Duodenal mucosa (tissue), 2 donors: ENCODE measurements at regions not wholly inside any gene's neighbourhood (a gene's known extent, or its start where the extent isn't known, plus 50 kb on each side); places are given as distances from the start of the nearest gene placed in this dataset.
"Not testable (repeated sequence)": the region's sequence is repeated elsewhere in the genome, so short reads cannot be mapped to it uniquely, and the experiment has no call there.

Source experiments
- H3K27ac ChIP-seq: one replicate; pipeline ENCODE4 v1.7.0; 2013; ENCODE audit warnings: low read depth, low read length
- H3K27me3 ChIP-seq, 2 donors: one replicate each; pipeline ENCODE4 v1.7.0; 2013; ENCODE audit warnings: low read length in 2 of 2, control low read depth in 1 of 2; ENCODE audit not compliant: insufficient read depth in 2 of 2, control insufficient read depth in 1 of 2
- H3K36me3 ChIP-seq, 2 donors: one replicate each; pipeline ENCODE4 v1.7.0; 2013; ENCODE audit warnings: low read length in 2 of 2, control low read depth in 1 of 2; ENCODE audit not compliant: insufficient read depth in 2 of 2, control insufficient read depth in 1 of 2
- H3K4me1 ChIP-seq, 2 donors: one replicate each; pipeline ENCODE4 v1.7.0; 2013; ENCODE audit warnings: low read length in 2 of 2, control low read depth in 1 of 2; ENCODE audit not compliant: insufficient read depth in 2 of 2, control insufficient read depth in 1 of 2
- H3K4me3 ChIP-seq, 2 donors: one replicate each; pipeline ENCODE4 v1.7.0; 2013; ENCODE audit warnings: low read length in 2 of 2, low read depth in 1 of 2
- H3K9ac ChIP-seq, 2 donors: one replicate each; pipeline ENCODE4 v1.7.0; 2013; ENCODE audit warnings: low read length in 2 of 2, low read depth in 1 of 2
- H3K9me3 ChIP-seq, 2 donors: one replicate each; pipeline ENCODE4 v1.7.0; 2013; ENCODE audit warnings: low read length in 2 of 2, control low read depth in 1 of 2; ENCODE audit not compliant: control insufficient read depth in 1 of 2

- H3K9ac ChIP-seq: no peak overlapping the region
- H3K9me3 ChIP-seq: no peaks in the 10 kb centered on the region
- no peaks in the 10 kb centered on the region for H3K27me3 ChIP-seq
- no peak overlapping the region for H3K27ac ChIP-seq
- no peaks in the 10 kb centered on the region for H3K4me1 ChIP-seq
- H3K36me3 ChIP-seq: no peaks in the 10 kb centered on the region
- H3K4me3 ChIP-seq: no peak overlapping the region
Observed at GRCh38 chr1:101463195-101463594, 226.4 kb downstream of the S1PR1 start.

GRCh38 chr1:101465941-101466340 is 229.1 kb downstream of the S1PR1 start:
- no peaks in the 10 kb centered on the region for H3K9me3 ChIP-seq
- H3K27me3 ChIP-seq: no peaks in the 10 kb centered on the region
- H3K4me1 ChIP-seq: no peaks in the 10 kb centered on the region
- H3K4me3 ChIP-seq: no peak overlapping the region
- H3K9ac ChIP-seq: no peak overlapping the region
- no peak overlapping the region for H3K27ac ChIP-seq
- H3K36me3 ChIP-seq: no peaks in the 10 kb centered on the region

DNA sequence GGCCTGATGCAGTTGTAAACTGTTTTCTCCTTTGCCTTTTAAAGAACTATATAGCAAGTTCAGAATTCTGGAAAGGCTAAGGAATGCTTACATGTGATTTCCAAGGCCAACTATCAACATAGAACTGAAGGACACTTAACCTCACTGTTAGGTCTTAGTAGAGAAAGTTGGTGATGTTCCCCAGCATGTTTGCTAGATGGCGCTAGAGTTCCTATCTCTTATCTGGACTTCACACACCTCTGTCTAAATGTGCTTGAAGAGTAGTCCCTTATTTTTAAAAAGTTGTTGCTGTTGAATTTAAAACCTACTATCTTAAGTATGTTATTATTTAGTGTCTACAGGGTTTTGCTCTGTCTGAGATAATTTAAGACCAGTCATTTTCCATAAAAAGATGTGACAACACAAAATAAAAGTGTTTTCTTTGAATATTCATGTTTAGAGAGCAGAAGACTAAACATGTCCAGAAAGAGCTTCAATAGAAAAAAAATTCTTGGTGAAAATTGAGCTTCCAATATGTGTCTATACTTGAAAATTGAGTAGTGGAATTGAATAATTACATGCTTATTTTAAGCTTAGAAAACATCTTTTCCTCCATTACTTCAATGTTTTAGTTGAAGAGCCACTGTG is 237.3 kb downstream of the S1PR1 start:
- Histone ChIP-seq H3K4me1 (no peaks in the 10 kb centered on the region), H3K4me3 (no peak overlapping the region), H3K9ac (no peak overlapping the region), H3K27me3 (no peaks in the 10 kb centered on the region), H3K27ac (no peak overlapping the region), H3K9me3 (peaks cover 4% of the 10 kb centered on the region in 2 donors), H3K36me3 (no peaks in the 10 kb centered on the region)

GRCh38 chr1:101476541-101476940 is 239.7 kb downstream of the S1PR1 start:
- H3K27ac ChIP-seq: no peak overlapping the region
- H3K9ac ChIP-seq: no peak overlapping the region
- H3K4me3 ChIP-seq: no peak overlapping the region
- H3K27me3 ChIP-seq: no peaks in the 10 kb centered on the region
- H3K4me1 ChIP-seq: no peaks in the 10 kb centered on the region
- H3K9me3 ChIP-seq: peaks cover 4% of the 10 kb centered on the region in 2 donors
- no peaks in the 10 kb centered on the region for H3K36me3 ChIP-seq

DNA sequence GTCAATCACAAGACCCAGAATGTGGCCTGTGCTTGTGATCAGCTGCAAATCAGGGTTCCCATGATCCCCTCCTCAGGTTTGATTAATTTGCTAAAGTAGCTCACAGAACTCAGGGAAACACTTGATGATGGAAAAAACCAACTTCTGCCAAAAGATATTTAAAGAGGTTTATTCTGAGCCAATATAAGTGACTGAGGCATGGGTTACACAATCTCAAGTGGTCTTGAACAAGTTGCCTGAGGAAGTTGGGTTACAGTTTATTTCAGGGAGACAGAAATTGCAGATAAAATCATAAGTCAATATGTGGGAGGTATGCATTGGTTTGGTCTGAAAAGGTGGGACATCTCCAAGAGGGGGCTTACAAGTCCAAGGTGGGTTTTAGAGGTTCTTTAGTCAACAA is 243.1 kb downstream of the S1PR1 start:
- no peaks in the 10 kb centered on the region for H3K36me3 ChIP-seq
- H3K27me3 ChIP-seq: no peaks in the 10 kb centered on the region
- H3K9ac ChIP-seq: no peak overlapping the region
- no peaks in the 10 kb centered on the region for H3K9me3 ChIP-seq
- H3K27ac ChIP-seq: no peak overlapping the region
- H3K4me1 ChIP-seq: no peaks in the 10 kb centered on the region
- no peak overlapping the region for H3K4me3 ChIP-seq

DNA sequence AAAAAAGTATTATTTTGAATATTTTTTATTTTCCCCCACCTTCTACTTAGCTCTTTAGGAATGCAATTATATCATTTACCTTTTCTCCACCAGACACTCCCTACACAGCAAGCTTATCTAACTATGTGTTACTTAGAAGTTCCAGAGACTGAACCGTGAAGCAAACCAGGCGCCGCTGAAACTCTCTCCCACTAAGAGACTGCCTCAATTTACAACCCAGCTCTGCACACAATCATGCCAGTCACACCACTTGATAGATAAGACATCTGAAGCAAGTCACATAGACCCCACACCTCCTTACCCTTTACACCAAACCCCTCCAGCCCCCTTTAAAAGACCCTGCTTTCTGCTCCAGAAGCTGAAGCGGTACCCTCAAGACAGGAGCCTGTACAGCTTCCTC is 245.5 kb downstream of the S1PR1 start:
- no peaks in the 10 kb centered on the region for H3K9me3 ChIP-seq
- H3K4me3 ChIP-seq: no peak overlapping the region
- H3K36me3 ChIP-seq: no peaks in the 10 kb centered on the region
- no peaks in the 10 kb centered on the region for H3K4me1 ChIP-seq
- H3K9ac ChIP-seq: no peak overlapping the region
- no peak overlapping the region for H3K27ac ChIP-seq
- H3K27me3 ChIP-seq: no peaks in the 10 kb centered on the region

DNA sequence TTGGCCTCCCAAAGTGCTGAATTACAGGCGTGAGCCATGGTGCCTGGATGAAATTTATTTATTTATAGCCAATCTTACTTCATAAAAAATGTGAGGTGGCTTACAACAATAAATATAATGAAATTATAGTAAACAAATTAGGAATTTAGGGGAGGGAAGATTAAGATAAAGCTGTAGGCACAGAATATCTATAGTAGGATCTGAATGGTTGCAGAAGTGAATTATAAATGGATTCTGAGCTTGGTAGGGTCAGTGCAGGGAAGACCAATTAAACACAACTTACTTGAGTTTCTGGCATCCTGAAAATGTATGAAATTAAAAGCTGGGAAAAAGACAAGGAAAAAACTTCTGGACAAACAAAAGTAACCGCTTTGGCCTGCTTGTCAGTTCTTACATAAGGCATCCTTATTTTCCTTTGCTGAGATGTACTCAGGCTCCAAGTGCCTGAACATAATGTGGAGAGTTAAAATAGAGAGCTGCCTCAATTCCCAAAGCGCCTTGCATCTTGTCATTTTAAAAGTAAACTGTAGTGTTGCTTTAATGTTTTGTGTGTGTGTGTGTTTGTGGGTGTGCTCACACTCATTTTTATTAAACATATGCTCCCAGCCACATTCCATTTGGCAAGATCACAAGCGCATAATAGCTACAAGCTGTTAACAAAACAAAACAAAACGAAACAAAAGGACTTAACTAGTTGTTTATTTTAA is 247.3 kb downstream of the S1PR1 start:
- no peaks in the 10 kb centered on the region for H3K36me3 ChIP-seq
- no peak overlapping the region for H3K27ac ChIP-seq
- no peaks in the 10 kb centered on the region for H3K9me3 ChIP-seq
- H3K27me3 ChIP-seq: no peaks in the 10 kb centered on the region
- H3K4me3 ChIP-seq: no peak overlapping the region
- no peaks in the 10 kb centered on the region for H3K4me1 ChIP-seq
- no peak overlapping the region for H3K9ac ChIP-seq

DNA sequence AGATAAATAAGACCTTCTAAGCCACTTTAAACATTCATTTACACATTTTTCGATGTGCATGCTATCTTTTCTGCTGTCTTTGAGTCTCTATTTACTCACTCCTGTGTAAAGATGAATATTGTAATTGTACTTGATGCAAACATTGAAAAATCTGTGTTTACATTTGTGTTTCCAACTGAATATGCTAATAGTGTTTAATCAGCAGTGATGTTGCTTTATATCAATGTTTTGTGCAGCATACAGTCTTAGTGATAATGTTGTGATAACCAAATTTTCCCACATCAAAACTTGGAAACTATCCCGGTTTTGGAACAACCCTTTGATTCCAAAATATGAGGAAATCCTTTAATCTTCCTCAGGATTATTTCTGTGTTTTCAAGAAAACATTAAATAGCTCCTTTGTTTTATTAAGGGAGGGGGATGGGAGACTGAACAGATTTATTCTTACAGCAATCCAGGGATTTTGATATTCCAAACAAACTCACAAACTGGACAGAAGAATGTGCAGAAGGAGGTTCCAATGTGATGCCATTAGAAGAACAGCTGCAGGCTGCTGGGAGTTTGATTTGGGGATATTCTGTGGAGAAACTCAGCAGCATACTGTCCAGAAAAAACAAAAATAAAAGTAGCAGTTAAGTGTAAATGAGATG is 248.0 kb downstream of the S1PR1 start:
- no peak overlapping the region for H3K27ac ChIP-seq
- H3K4me1 ChIP-seq: no peaks in the 10 kb centered on the region
- H3K36me3 ChIP-seq: no peaks in the 10 kb centered on the region
- no peak overlapping the region for H3K9ac ChIP-seq
- H3K4me3 ChIP-seq: no peak overlapping the region
- no peaks in the 10 kb centered on the region for H3K27me3 ChIP-seq
- H3K9me3 ChIP-seq: no peaks in the 10 kb centered on the region

GRCh38 chr1:101485712-101486111 is 248.9 kb downstream of the S1PR1 start:
- Histone ChIP-seq H3K4me1 (no peaks in the 10 kb centered on the region), H3K36me3 (no peaks in the 10 kb centered on the region), H3K27me3 (no peaks in the 10 kb centered on the region), H3K27ac (no peak overlapping the region), H3K9me3 (no peaks in the 10 kb centered on the region), H3K4me3 (no peak overlapping the region), H3K9ac (no peak overlapping the region)

- not testable (repeated sequence) for H3K27me3 ChIP-seq
Observed at GRCh38 chr1:101492144-101492543, 255.3 kb downstream of the S1PR1 start.

More at GRCh38 chr1:101492144-101492543, 255.3 kb downstream of the S1PR1 start:
- not testable (repeated sequence) for H3K27ac ChIP-seq, H3K9ac ChIP-seq, H3K36me3 ChIP-seq, H3K9me3 ChIP-seq, H3K4me1 ChIP-seq, H3K4me3 ChIP-seq
